GM12878 (cell line): ENCODE measurements at regions not wholly inside any gene's neighbourhood (a gene's known extent, or its start where the extent isn't known, plus 50 kb on each side); places are given as distances from the start of the nearest gene placed in this dataset.
A peak's percentile ranks its signal among the peaks of the same experiment; 100 is the strongest.

ENCODE experiments used
- BCL11A ChIP-seq: IDR thresholded peaks from 2 replicates; pipeline ENCODE4 v1.6.1; 2011; ENCODE audit warnings: low read depth, low read length
- ELK1 ChIP-seq: IDR thresholded peaks from 2 replicates; pipeline ENCODE4 v1.6.1; 2012; ENCODE audit warnings: low read depth, low read length, improper control_type of control experiment
- EP300 ChIP-seq, 2 experiments: fragments of 150-350 bp in 1 of 2; IDR thresholded peaks; 2 replicates each; pipeline ENCODE4 v1.6.1; 2011 to 2012; ENCODE audit warnings: low read depth in 2 of 2, low read length in 2 of 2, borderline replicate concordance in 1 of 2, improper control_type of control experiment in 1 of 2, inconsistent platforms in 1 of 2; ENCODE audit not compliant: control insufficient read depth in 1 of 2
- IKZF2 ChIP-seq, 2 experiments: fragments of 450-650 bp; IDR thresholded peaks; 2 replicates each; pipeline ENCODE4 v1.6.1; 2017; ENCODE audit warnings: mild to moderate bottlenecking in 2 of 2, moderate library complexity in 2 of 2
- MLLT1 ChIP-seq: fragments of 450-650 bp; IDR thresholded peaks from 2 replicates; pipeline ENCODE4 v1.6.1; 2016; ENCODE audit warnings: mild to moderate bottlenecking
- NKRF ChIP-seq: fragments of 450-650 bp; conservative IDR thresholded peaks from 2 replicates; pipeline ENCODE4 v1.6.1; 2017; ENCODE audit warnings: mild to moderate bottlenecking, moderate library complexity
- RAD21 ChIP-seq: IDR thresholded peaks from 2 replicates; pipeline ENCODE4 v1.6.1; 2011; ENCODE audit warnings: mild to moderate bottlenecking, low read depth, low read length, moderate library complexity; ENCODE audit not compliant: insufficient read depth
- REST ChIP-seq: IDR thresholded peaks from 2 replicates; pipeline ENCODE4 v1.6.1; 2012; ENCODE audit warnings: mild to moderate bottlenecking, low read depth, low read length
- SRF ChIP-seq, 2 experiments: IDR thresholded peaks; 2 replicates each; pipeline ENCODE4 v1.6.1; 2011; ENCODE audit warnings: low read depth in 2 of 2, low read length in 2 of 2, mild to moderate bottlenecking in 1 of 2, moderate library complexity in 1 of 2
- STAT3 ChIP-seq: IDR thresholded peaks from 2 replicates; pipeline ENCODE4 v1.6.1; 2011; ENCODE audit warnings: low read depth, low read length, improper control_type of control experiment
- SUPT20H ChIP-seq: IDR thresholded peaks from 2 replicates; pipeline ENCODE4 v1.6.1; 2011; ENCODE audit warnings: low read depth, mild to moderate bottlenecking, low read length, moderate library complexity, borderline replicate concordance; ENCODE audit not compliant: control insufficient read depth
- TARDBP ChIP-seq: IDR thresholded peaks from 2 replicates; pipeline ENCODE4 v1.6.1; 2016; ENCODE audit warnings: borderline replicate concordance
- YBX1 ChIP-seq: fragments of 450-650 bp; IDR thresholded peaks from 2 replicates; pipeline ENCODE4 v1.6.1; 2016; ENCODE audit warnings: antibody characterized with exemption
- ZBTB11 ChIP-seq: fragments of 450-650 bp; formaldehyde crosslinking; IDR thresholded peaks from 2 replicates; pipeline ENCODE4 v1.5.0; 2022; ENCODE audit warnings: mild to moderate bottlenecking, missing genetic modification characterization

- TF ChIP-seq TARDBP (no peak), NKRF (no peak), EP300 (IDR thresholded peaks at IDR 0.05; ENCODE audit: borderline replicate concordance in 1 of 2, control insufficient read depth in 1 of 2, low read depth in 2 of 2, low read length in 2 of 2) (peak in 1 of 2 experiments; percentile 32; a peak in 1 of 4 replicates), REST (no peak), BCL11A (no peak), MLLT1 (no peak), SRF (IDR thresholded peaks at IDR 0.05; ENCODE audit: low read depth in 2 of 2, low read length in 2 of 2) (no peak), YBX1 (no peak), RAD21 (no peak), ELK1 (no peak), SUPT20H (no peak), STAT3 (no peak), IKZF2 (IDR thresholded peaks at IDR 0.05) (peak; percentile 67 to 69), ZBTB11 (CRISPR knock-in tag) (no peak)
Measured at GRCh38 chr1:79777481-79778219, 771.1 kb upstream of the ADGRL4 start (continued).
